ENCODE measurements at regions not wholly inside any gene's neighbourhood (a gene's known extent, or its start where the extent isn't known, plus 50 kb on each side); places are given as distances from the start of the nearest gene placed in this dataset.

GRCh38 chr1:238596703-238597102 is 706.0 kb upstream of the ZP4 start:
- Mint-ChIP-seq H3K36me3 (ENCODE audit: low read depth) (no peaks in the 10 kb centered on the region), H3K4me1 (ENCODE audit: low read depth) (peaks cover 5% of the 10 kb centered on the region), H3K9me3 (no peaks in the 10 kb centered on the region), H3K27me3 (no peaks in the 10 kb centered on the region), H3K4me3 (no peak overlapping the region), H3K27ac (no peak overlapping the region)
- intact Hi-C loops (cut with micrococcal nuclease): no loop called here

GRCh38 chr1:238592621-238593020 is 701.9 kb upstream of the ZP4 start:
- intact Hi-C loops (cut with micrococcal nuclease): no loop called here
- no peaks in the 10 kb centered on the region for H3K36me3 Mint-ChIP-seq (ENCODE audit: low read depth)
- no peak overlapping the region for H3K27ac Mint-ChIP-seq

GRCh38 chr1:238589843-238590435 is 699.2 kb upstream of the ZP4 start:
- no peak overlapping the region for H3K4me3 Mint-ChIP-seq
- no peaks in the 10 kb centered on the region for H3K4me1 Mint-ChIP-seq (ENCODE audit: low read depth)
- no peaks in the 10 kb centered on the region for H3K27me3 Mint-ChIP-seq
- no peak overlapping the region for H3K27ac Mint-ChIP-seq
- intact Hi-C loops (cut with micrococcal nuclease): no loop called here
- H3K9me3 Mint-ChIP-seq: peaks cover 9% of the 10 kb centered on the region
- H3K36me3 Mint-ChIP-seq (ENCODE audit: low read depth): no peaks in the 10 kb centered on the region

More at GRCh38 chr1:238592621-238593020, 701.9 kb upstream of the ZP4 start:
- Mint-ChIP-seq H3K27me3 (no peaks in the 10 kb centered on the region), H3K4me3 (no peak overlapping the region), H3K9me3 (peaks cover 9% of the 10 kb centered on the region), H3K4me1 (ENCODE audit: low read depth) (no peaks in the 10 kb centered on the region)

GRCh38 chr1:238582816-238583215 is 692.1 kb upstream of the ZP4 start:
- no peaks in the 10 kb centered on the region for H3K27me3 Mint-ChIP-seq
- no peaks in the 10 kb centered on the region for H3K4me1 Mint-ChIP-seq (ENCODE audit: low read depth)
- H3K27ac Mint-ChIP-seq: no peak overlapping the region
- intact Hi-C loops (cut with micrococcal nuclease): no loop called here
- no peaks in the 10 kb centered on the region for H3K36me3 Mint-ChIP-seq (ENCODE audit: low read depth)
- no peak overlapping the region for H3K4me3 Mint-ChIP-seq
- H3K9me3 Mint-ChIP-seq: peaks cover 7% of the 10 kb centered on the region

GRCh38 chr1:238581332-238581731 is 690.6 kb upstream of the ZP4 start:
- H3K9me3 Mint-ChIP-seq: peaks cover 13% of the 10 kb centered on the region
- H3K4me1 Mint-ChIP-seq (ENCODE audit: low read depth): no peaks in the 10 kb centered on the region
- no peaks in the 10 kb centered on the region for H3K27me3 Mint-ChIP-seq
- no peak overlapping the region for H3K27ac Mint-ChIP-seq
- H3K36me3 Mint-ChIP-seq (ENCODE audit: low read depth): no peaks in the 10 kb centered on the region
- intact Hi-C loops (cut with micrococcal nuclease): no loop called here
- H3K4me3 Mint-ChIP-seq: no peak overlapping the region

- no peak overlapping the region for H3K27ac Mint-ChIP-seq
- no peaks in the 10 kb centered on the region for H3K36me3 Mint-ChIP-seq (ENCODE audit: low read depth)
- H3K4me3 Mint-ChIP-seq: no peak overlapping the region
- intact Hi-C loops (cut with micrococcal nuclease): no loop called here
- H3K27me3 Mint-ChIP-seq: no peaks in the 10 kb centered on the region
- H3K9me3 Mint-ChIP-seq: peaks cover 26% of the 10 kb centered on the region
- peaks cover 5% of the 10 kb centered on the region for H3K4me1 Mint-ChIP-seq (ENCODE audit: low read depth)
Observed at GRCh38 chr1:238568735-238569134, 678.0 kb upstream of the ZP4 start.

GRCh38 chr1:238562341-238562740 is 671.6 kb upstream of the ZP4 start:
- Mint-ChIP-seq H3K9me3 (peaks cover 24% of the 10 kb centered on the region), H3K27ac (no peak overlapping the region), H3K27me3 (no peaks in the 10 kb centered on the region), H3K4me3 (no peak overlapping the region), H3K4me1 (ENCODE audit: low read depth) (no peaks in the 10 kb centered on the region), H3K36me3 (ENCODE audit: low read depth) (no peaks in the 10 kb centered on the region)
- intact Hi-C loops (cut with micrococcal nuclease): no loop called here

GRCh38 chr1:238558746-238559145 is 668.0 kb upstream of the ZP4 start:
- Mint-ChIP-seq H3K36me3 (ENCODE audit: low read depth) (no peaks in the 10 kb centered on the region), H3K9me3 (peaks cover 4% of the 10 kb centered on the region), H3K27me3 (no peaks in the 10 kb centered on the region), H3K4me1 (ENCODE audit: low read depth) (no peaks in the 10 kb centered on the region), H3K4me3 (no peak overlapping the region), H3K27ac (no peak overlapping the region)
- intact Hi-C loops (cut with micrococcal nuclease): no loop called here

GRCh38 chr1:238558156-238558555 is 667.4 kb upstream of the ZP4 start:
- Mint-ChIP-seq H3K27ac (no peak overlapping the region), H3K27me3 (no peaks in the 10 kb centered on the region), H3K36me3 (ENCODE audit: low read depth) (no peaks in the 10 kb centered on the region), H3K4me1 (ENCODE audit: low read depth) (no peaks in the 10 kb centered on the region), H3K9me3 (no peaks in the 10 kb centered on the region), H3K4me3 (no peak overlapping the region)
- intact Hi-C loops (cut with micrococcal nuclease): no loop called here

GRCh38 chr1:238552271-238552670 is 661.5 kb upstream of the ZP4 start:
- no peak overlapping the region for H3K27ac Mint-ChIP-seq
- peaks cover 9% of the 10 kb centered on the region for H3K9me3 Mint-ChIP-seq
- H3K27me3 Mint-ChIP-seq: no peaks in the 10 kb centered on the region
- no peak overlapping the region for H3K4me3 Mint-ChIP-seq
- no peaks in the 10 kb centered on the region for H3K4me1 Mint-ChIP-seq (ENCODE audit: low read depth)
- no peaks in the 10 kb centered on the region for H3K36me3 Mint-ChIP-seq (ENCODE audit: low read depth)
- intact Hi-C loops (cut with micrococcal nuclease): no loop called here

GRCh38 chr1:238549137-238549536 is 658.4 kb upstream of the ZP4 start:
- intact Hi-C loops (cut with micrococcal nuclease): no loop called here
- Mint-ChIP-seq H3K27ac (no peak overlapping the region), H3K9me3 (peaks cover 36% of the 10 kb centered on the region), H3K4me1 (ENCODE audit: low read depth) (no peaks in the 10 kb centered on the region), H3K27me3 (no peaks in the 10 kb centered on the region), H3K4me3 (no peak overlapping the region), H3K36me3 (ENCODE audit: low read depth) (no peaks in the 10 kb centered on the region)

GRCh38 chr1:238546118-238546517 is 655.4 kb upstream of the ZP4 start:
- Mint-ChIP-seq H3K4me3 (no peak overlapping the region), H3K4me1 (ENCODE audit: low read depth) (no peaks in the 10 kb centered on the region), H3K27me3 (no peaks in the 10 kb centered on the region), H3K9me3 (peaks cover 29% of the 10 kb centered on the region), H3K36me3 (ENCODE audit: low read depth) (no peaks in the 10 kb centered on the region), H3K27ac (no peak overlapping the region)
- intact Hi-C loops (cut with micrococcal nuclease): no loop called here

- Mint-ChIP-seq H3K4me3 (no peak overlapping the region), H3K36me3 (ENCODE audit: low read depth) (no peaks in the 10 kb centered on the region)
- intact Hi-C loops (cut with micrococcal nuclease): no loop called here
Observed at GRCh38 chr1:238537641-238538040, 646.9 kb upstream of the ZP4 start.

GRCh38 chr1:238530209-238530851 is 639.6 kb upstream of the ZP4 start:
- Mint-ChIP-seq H3K9me3 (peaks cover 24% of the 10 kb centered on the region), H3K36me3 (ENCODE audit: low read depth) (no peaks in the 10 kb centered on the region), H3K4me3 (no peak overlapping the region), H3K27ac (no peak overlapping the region), H3K4me1 (ENCODE audit: low read depth) (no peaks in the 10 kb centered on the region), H3K27me3 (no peaks in the 10 kb centered on the region)
- intact Hi-C loops (cut with micrococcal nuclease): no loop called here

More at GRCh38 chr1:238537641-238538040, 646.9 kb upstream of the ZP4 start:
- H3K4me1 Mint-ChIP-seq (ENCODE audit: low read depth): no peaks in the 10 kb centered on the region
- no peak overlapping the region for H3K27ac Mint-ChIP-seq
- H3K9me3 Mint-ChIP-seq: no peaks in the 10 kb centered on the region
- H3K27me3 Mint-ChIP-seq: no peaks in the 10 kb centered on the region

GRCh38 chr1:238517711-238518110 is 627.0 kb upstream of the ZP4 start:
- Mint-ChIP-seq H3K27ac (no peak overlapping the region), H3K36me3 (ENCODE audit: low read depth) (no peaks in the 10 kb centered on the region), H3K4me1 (ENCODE audit: low read depth) (no peaks in the 10 kb centered on the region), H3K27me3 (no peaks in the 10 kb centered on the region), H3K9me3 (peaks cover 15% of the 10 kb centered on the region), H3K4me3 (no peak overlapping the region)
- intact Hi-C loops (cut with micrococcal nuclease): no loop called here

Data from dendritic cell treated with granulocyte-macrophage colony-stimulating factor and Interleukin-4, amounts not matched to agents 40 ng/mL and 50 ng/mL, for 4 days (primary cell).